GM12878 (cell line): ENCODE measurements at regions not wholly inside any gene's neighbourhood (a gene's known extent, or its start where the extent isn't known, plus 50 kb on each side); places are given as distances from the start of the nearest gene placed in this dataset.
"Not testable (repeated sequence)": the region's sequence is repeated elsewhere in the genome, so short reads cannot be mapped to it uniquely, and the experiment has no call there.

ENCODE experiments used
- ATAC-seq: fragments of 200-7000 bp; cut with Tn5 transposase; 3 replicates; pipeline ENCODE4 v1.9.1; 2020; ENCODE audit warnings: mild to moderate bottlenecking, moderate library complexity
- BruUV-seq: library from RNA; stranded (reverse); fragments of 400-500 nt; replicated peaks from 2 replicates; lab custom pipeline; 2021; lab: Mats Ljungman, UMichigan
- CTCF ChIA-PET: fragments of 300-600 bp; sonication (Branson Sonifier 250); formaldehyde crosslinking; extraction: SDS; loops from one replicate; lab custom pipeline; 2021; ENCODE audit warnings: inconsistent platforms; lab: Yijun Ruan, JAX
- POLR2A ChIA-PET: fragments of 350-600 bp; formaldehyde crosslinking; extraction: SDS; loops from one replicate; lab custom pipeline; 2021; ENCODE audit warnings: inconsistent platforms; lab: Charles Lee
- RAD21 ChIA-PET: fragments of 300-600 bp; sonication (Branson Sonifier 250); formaldehyde crosslinking; loops from one replicate; lab custom pipeline; 2023; ENCODE audit warnings: antibody characterized with exemption; ENCODE audit not compliant: unreplicated experiment; lab: Charles Lee
- SMC1A ChIA-PET: fragments of 300-600 bp; sonication (Branson Sonifier 250); formaldehyde crosslinking; loops from one replicate; lab custom pipeline; 2023; ENCODE audit not compliant: unreplicated experiment, uncharacterized antibody; lab: Charles Lee
- DNase-seq: peaks from one replicate; pipeline ENCODE4 v3.0.0-alpha.2; 2011; ENCODE audit warnings: low read depth, low spot score
- FAIRE-seq: peaks from 3 replicates; lab custom pipeline; 2011; peaks lifted over from hg19 to GRCh38; lab: Jason Lieb, UNC
- H2AFZ ChIP-seq: 2 replicates; pipeline ENCODE4 v1.6.0; 2011; ENCODE audit warnings: low read depth, low read length, control low read depth; ENCODE audit not compliant: control insufficient read depth
- H3K27ac ChIP-seq: 2 replicates; pipeline ENCODE4 v1.5.1; 2011; ENCODE audit warnings: control low read depth; ENCODE audit not compliant: control insufficient read depth, insufficient read depth
- H3K27me3 ChIP-seq, 2 experiments: replicated peaks in 1 of 2; 2 replicates each; pipeline versions ENCODE4 v1.6.0 to v1.6.1; 2011; ENCODE audit warnings: low read length in 1 of 2; ENCODE audit not compliant: control insufficient read depth in 2 of 2, insufficient read depth in 2 of 2
- H3K36me3 ChIP-seq, 2 experiments: 2 replicates each; pipeline ENCODE4 v1.5.1; 2011; ENCODE audit warnings: low read length in 1 of 2; ENCODE audit not compliant: control insufficient read depth in 2 of 2, insufficient read depth in 2 of 2
- H3K4me1 ChIP-seq: 2 replicates; pipeline ENCODE4 v1.6.1; 2011; ENCODE audit warnings: mild to moderate bottlenecking, low read length, moderate library complexity, mixed read lengths; ENCODE audit not compliant: control insufficient read depth, insufficient read depth
- H3K4me2 ChIP-seq: 2 replicates; pipeline ENCODE4 v1.6.0; 2011; ENCODE audit warnings: control low read depth; ENCODE audit not compliant: control insufficient read depth, insufficient read depth
- H3K4me3 ChIP-seq: fragments of 200-600 bp; sonication (generic); 2 replicates; pipeline ENCODE4 v1.5.1; 2016
- H3K79me2 ChIP-seq: 2 replicates; pipeline ENCODE4 v1.6.0; 2011; ENCODE audit warnings: low read length; ENCODE audit not compliant: control insufficient read depth, insufficient read depth
- H3K9ac ChIP-seq: 2 replicates; pipeline ENCODE4 v1.8.0; 2011; ENCODE audit warnings: low read length, control low read depth, mixed read lengths; ENCODE audit not compliant: control insufficient read depth, insufficient read depth
- H3K9me3 ChIP-seq: replicated peaks from 3 replicates; pipeline ENCODE4 v1.5.1; 2011; ENCODE audit warnings: mild to moderate bottlenecking, low read length; ENCODE audit not compliant: control insufficient read depth, insufficient read depth
- H4K20me1 ChIP-seq: 2 replicates; pipeline ENCODE4 v1.6.0; 2011; ENCODE audit not compliant: control insufficient read depth, insufficient read depth
- CEBPZ ChIP-seq: fragments of 150-350 bp; IDR thresholded peaks from 2 replicates; pipeline ENCODE4 v1.6.1; 2016; ENCODE audit warnings: low read depth, low read length
- NKRF ChIP-seq: fragments of 450-650 bp; conservative IDR thresholded peaks from 2 replicates; pipeline ENCODE4 v1.6.1; 2017; ENCODE audit warnings: mild to moderate bottlenecking, moderate library complexity
- PAX5 ChIP-seq: IDR thresholded peaks from 2 replicates; pipeline ENCODE4 v1.6.1; 2011; ENCODE audit warnings: low read depth, low read length, borderline replicate concordance
- RCOR1 ChIP-seq: conservative IDR thresholded peaks from 2 replicates; pipeline ENCODE4 v1.6.1; 2012; ENCODE audit warnings: low read depth, low read length, improper control_type of control experiment
- WGBS: methylation state at CpG from one replicate; pipeline ENCODE4 v1.1.6; 2016; ENCODE audit warnings: low lambda C conversion rate; ENCODE audit not compliant: insufficient replicate concordance, insufficient coverage; ENCODE audit errors: missing lambda C conversion rate; 5-methylcytosine and 5-hydroxymethylcytosine counted together
- in situ Hi-C: fragments of 300-500 bp; cut with MboI; formaldehyde crosslinking; loops from 9 replicates; pipeline ENCODE4 v1.14.3; 2018; ENCODE audit warnings: mixed read lengths
- intact Hi-C: fragments of 100-400 bp; cut with micrococcal nuclease; formaldehyde crosslinking; loops from one replicate; pipeline ENCODE4 v1.14.2; 2022; ENCODE audit not compliant: unreplicated experiment

GRCh38 chr6:153301602-153302001 lies 170.5 kb upstream of the RGS17 start (continued):
- no peak for TF ChIP-seq NKRF
- no peak for TF ChIP-seq RCOR1
- no peak for TF ChIP-seq PAX5
- no peak for TF ChIP-seq CEBPZ

DNA sequence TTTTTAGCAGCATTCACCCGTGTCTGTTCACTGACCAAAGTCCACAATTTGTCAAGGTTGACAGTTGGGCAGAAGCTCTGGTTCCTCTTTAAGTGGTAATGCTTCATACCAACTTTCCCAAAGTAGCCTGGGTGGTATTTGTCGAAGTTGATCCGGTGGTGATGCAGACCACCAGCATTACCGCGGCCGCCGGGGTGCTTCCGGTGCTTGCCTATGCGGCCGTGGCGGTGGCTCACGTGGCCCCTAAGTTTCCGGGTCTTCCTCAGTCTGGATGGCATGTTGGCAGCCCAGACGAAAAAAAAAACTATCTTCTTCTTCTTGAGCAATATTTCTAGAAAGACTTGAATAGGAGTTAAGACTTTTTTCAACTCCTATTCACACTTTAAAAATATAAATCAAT lies 151.4 kb upstream of the RGS17 start:
- SMC1A ChIA-PET, H3K4me3 ChIP-seq, H3K4me2 ChIP-seq, H3K36me3 ChIP-seq, H2AFZ ChIP-seq, BruUV-seq, DNase-seq, H3K79me2 ChIP-seq, FAIRE-seq, in situ Hi-C loops, CTCF ChIA-PET, H4K20me1 ChIP-seq, RAD21 ChIA-PET, H3K27me3 ChIP-seq, H3K27ac ChIP-seq, H3K4me1 ChIP-seq, POLR2A ChIA-PET, intact Hi-C loops, H3K9me3 ChIP-seq, H3K9ac ChIP-seq: not testable (repeated sequence)
- 51% methylated on average over 14 of the region's 14 CpGs for WGBS
- peak; percentile 32; the same call in 1 of the 3 replicates for ATAC-seq
